GM21576 (cell line): ENCODE measurements at regions not wholly inside any gene's neighbourhood (a gene's known extent, or its start where the extent isn't known, plus 50 kb on each side); places are given as distances from the start of the nearest gene placed in this dataset.
A peak's percentile ranks its signal among the peaks of the same experiment; 100 is the strongest.
"Not testable (repeated sequence)": the region's sequence is repeated elsewhere in the genome, so short reads cannot be mapped to it uniquely, and the experiment has no call there.

Source experiments
- ATAC-seq: cut with Tn5 transposase; IDR thresholded peaks from one replicate; pipeline ENCODE4 v1.9.1; 2021; ENCODE audit warnings: mild to moderate bottlenecking, moderate library complexity; ENCODE audit not compliant: unreplicated experiment

- not testable (repeated sequence) for ATAC-seq
Observed at GRCh38 chr12:105682821-105683220, 352.3 kb downstream of the C12orf75 start.

- not testable (repeated sequence) for ATAC-seq
Observed at GRCh38 chr12:105683836-105684235, 353.3 kb downstream of the C12orf75 start.

DNA sequence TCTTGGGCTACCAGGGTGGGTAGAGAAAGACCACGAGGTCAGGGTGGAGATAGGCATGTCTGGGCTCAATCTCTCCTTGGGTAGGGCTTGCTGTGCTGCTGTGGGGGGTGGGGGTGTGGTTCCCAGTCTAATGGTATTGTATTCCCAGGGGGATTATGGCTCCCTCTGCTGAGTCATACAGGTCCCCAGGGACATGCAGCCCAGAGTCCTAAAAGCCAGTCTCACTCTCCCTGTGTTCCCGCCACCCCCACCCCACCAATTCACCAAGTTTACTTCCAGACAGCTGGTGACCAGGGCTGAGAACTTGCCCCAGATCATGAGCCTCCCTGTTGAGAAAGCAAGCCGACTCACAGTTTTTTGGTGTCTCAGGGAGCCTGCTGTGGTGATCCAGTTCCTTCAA, 367.6 kb downstream of the C12orf75 start:
- no peak for ATAC-seq

GRCh38 chr12:105699209-105699608, 368.7 kb downstream of the C12orf75 start:
- ATAC-seq: no peak

- ATAC-seq: no peak
Observed at GRCh38 chr12:105704787-105705186, 374.3 kb downstream of the C12orf75 start.

- no peak for ATAC-seq
Observed at GRCh38 chr12:105705235-105705634, 374.7 kb downstream of the C12orf75 start.

DNA sequence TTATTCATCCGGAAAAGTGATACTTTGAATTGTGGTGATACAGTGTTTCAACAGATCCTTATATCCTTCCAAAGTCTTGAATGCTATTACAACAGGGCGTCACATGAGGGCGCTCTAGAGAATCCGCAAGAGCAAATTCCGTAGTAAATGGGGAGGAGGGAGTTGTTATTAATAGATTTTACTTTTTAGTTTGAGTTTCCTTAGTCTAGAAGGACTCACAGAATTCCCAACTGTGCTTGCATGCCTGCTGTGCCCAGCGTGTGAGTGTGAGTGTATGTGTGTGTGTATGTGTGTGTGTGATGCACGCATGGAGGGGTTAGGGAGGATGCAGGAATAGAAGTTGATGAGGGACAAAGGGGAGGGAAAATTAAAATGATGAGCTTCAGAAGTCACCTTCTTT, 375.3 kb downstream of the C12orf75 start:
- ATAC-seq: no peak

DNA sequence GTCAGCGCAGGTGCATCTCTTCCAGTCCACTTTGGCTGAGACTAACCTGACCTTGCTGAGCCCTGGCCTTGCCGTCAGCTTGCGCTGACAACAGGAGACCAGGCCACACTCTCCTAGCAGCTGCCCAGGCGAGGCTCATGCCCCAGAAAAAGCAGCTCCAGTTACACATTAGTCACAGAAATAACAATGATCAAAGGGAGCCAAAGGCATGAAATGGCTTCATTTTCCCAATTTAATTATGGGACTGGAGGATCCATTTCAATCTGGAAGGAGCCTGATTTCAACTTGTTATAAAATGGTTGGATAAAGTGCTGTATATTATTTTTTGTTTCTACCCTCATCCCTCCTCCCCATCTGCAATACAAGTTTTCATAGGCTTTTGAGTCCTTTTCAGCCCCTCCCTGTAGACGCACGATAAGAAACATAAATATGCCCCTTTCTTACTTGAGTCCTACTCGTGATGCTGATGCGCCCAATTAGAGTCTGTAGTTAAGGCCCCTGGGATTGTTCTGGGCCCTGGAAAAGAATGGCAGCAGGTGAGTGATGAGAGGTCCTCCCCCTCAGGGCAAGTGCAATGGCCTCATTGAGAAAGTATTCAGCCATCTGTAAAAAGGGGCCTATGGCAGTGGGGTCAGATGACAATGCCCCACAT, 376.0 kb downstream of the C12orf75 start:
- no peak for ATAC-seq

GRCh38 chr12:105706973-105707334, 376.5 kb downstream of the C12orf75 start:
- no peak for ATAC-seq

- no peak for ATAC-seq
Observed at GRCh38 chr12:105713606-105714305, 383.3 kb downstream of the C12orf75 start.

- no peak for ATAC-seq
Observed at GRCh38 chr12:105716621-105717020, 386.1 kb downstream of the C12orf75 start.

- ATAC-seq: peak; percentile 62
Observed at GRCh38 chr12:105721051-105721825, 390.7 kb downstream of the C12orf75 start.

DNA sequence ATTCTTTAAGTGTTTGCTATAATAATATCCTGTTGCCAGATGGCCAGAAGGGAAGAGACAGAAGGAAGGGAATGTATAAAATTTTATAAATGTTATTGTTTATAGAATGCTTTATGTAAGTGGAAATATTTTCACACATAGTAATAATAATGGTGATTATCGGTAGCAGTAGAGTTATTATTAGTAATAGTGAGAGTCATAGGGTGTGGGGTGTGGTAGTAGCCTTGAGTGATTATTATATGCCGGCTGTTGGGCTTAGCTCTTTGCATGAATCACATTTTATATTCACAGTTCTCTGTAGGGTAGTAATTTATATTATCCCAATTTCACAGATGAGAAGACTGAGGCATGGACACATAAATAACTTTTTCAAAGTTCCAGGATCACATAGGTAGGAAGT, 391.4 kb downstream of the C12orf75 start:
- ATAC-seq: no peak

DNA sequence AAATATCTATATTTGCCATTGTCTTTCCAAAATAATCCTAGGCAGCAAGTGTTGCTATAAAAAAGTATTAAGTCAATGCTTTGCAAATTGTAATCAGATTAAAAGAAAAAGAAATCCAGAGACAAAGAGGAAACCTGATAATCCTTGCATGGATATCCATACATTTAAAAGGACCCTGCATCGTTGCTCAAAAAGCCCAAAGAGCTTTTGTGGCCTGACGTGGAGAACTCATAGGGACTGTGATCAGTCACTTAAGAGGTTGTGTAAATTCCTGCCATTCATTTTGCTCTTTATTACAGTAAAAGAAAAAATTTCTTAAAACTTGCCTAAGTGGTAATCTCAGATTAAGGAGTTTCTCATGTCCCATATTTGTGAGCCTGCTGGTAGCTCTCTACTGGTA, 392.6 kb downstream of the C12orf75 start:
- no peak for ATAC-seq

DNA sequence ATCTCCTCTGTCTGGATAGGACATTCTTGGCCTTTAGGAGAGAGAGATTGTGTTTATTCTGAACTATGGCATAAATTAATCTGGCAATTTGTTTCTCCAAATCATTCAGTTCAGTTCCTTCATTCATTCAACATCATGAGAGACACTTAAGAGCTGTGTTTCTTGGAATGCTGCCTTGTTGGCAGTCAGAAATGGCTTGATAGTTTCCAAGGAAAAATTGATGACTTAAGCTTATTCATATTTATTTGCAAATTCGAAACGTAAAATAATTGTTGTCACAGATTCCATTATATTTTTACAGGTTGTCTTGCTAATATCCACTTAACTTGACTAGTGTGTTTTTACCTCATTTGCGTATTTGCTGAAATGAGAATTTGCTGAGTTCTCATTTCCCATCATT, 393.0 kb downstream of the C12orf75 start:
- ATAC-seq: no peak

DNA sequence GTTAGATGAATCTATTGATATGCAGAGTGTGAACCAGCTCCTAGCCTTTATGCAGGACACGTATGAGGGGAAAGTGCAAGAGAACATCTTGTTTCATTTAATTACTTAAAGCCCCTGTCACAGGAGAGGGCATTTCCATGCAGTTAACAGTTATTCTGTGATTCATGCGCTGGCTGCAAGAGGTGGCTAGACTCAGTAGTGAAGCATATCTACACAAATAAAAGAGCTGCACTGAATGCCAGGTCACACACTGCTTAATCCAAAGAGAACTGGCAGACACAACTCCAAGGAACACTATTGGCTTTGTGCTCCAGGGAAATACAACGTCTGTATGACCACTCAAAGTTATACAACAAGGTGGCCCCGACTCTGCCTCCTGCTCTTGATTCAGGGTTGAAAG, 394.1 kb downstream of the C12orf75 start:
- ATAC-seq: no peak

DNA sequence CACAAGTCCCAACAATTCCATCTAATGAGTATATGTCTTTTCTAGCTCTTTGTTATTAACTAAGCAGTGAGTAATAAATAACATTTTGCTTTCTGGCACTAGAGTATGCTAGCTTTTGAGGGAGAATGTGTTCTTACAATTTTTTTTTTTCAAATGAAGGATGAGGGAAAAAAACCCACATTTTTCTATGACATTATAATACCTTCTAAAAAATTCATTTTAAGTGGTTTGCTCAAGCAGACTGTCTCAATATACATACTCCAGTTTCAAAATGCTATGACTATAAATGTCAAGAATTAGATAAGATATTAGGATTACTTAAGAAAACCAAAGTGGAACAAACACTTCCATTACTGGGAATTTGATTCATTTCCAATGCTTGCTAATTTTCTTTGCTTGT, 394.6 kb downstream of the C12orf75 start:
- ATAC-seq: no peak

DNA sequence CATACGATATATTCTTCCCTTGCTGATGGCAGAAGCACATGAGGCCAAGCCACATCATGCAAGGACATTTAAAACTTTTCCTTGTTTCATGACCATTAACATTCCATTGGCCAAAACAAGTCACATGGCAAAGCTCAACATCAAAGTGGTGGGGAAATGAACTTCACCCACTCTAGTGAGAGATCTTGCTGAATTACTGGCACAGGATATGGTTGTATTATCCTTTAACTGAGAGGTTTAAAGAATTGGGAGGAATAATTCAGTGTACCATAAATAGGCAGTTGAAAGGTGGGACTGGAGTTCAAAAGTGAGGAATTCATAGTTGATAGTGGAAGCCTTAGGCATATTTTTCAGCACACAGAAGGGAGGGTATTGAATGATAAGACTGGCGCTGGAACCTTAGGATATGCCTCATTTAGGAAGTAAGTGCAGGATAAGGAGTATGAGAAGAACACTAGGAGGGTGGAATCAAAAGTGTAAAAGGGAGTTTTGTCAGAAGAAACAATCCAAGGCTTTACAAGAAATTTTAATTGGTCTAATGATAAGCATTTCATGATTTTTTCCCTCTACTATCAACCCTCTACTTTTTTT, 398.8 kb downstream of the C12orf75 start:
- ATAC-seq: no peak

GRCh38 chr12:105729926-105730325, 399.4 kb downstream of the C12orf75 start:
- no peak for ATAC-seq

DNA sequence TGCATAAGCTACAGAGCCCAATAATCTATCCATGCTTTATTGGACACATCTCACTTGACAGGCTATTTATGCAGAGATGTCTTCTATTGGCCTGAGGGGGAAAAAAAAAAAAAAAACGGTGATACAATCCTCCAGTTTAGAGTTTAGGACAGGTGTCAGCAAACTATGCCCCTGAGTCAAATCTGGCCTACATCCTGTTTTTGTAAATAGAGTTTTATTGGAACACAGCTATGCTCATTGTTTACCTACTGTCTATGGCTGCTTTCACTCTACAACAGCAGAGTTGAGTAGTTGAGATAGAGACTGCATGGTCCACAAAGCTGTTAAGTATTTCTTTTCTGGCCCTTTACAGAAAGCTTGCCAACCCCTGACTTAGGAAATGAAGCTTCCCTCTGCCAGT, 403.1 kb downstream of the C12orf75 start:
- no peak for ATAC-seq

DNA sequence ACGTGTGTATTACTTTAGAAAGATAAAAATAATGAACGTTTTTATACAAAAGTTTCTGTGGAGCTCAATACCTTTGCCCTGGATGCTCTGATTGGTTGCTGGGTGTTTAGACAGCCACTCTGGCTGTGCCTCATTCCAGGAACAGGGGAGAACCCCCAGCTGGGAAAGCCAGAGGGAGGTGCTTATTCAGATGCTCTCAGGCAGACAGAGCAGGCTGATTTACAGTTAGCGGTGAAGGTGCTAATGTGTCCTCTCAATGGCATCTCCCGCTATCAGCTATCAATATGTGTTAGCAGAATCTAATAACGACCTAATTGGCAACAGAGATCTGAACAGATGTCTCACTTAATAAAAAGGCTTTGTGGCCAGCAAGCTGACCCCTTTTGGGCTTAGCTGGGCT, 402.3 kb downstream of the NUAK1 start:
- ATAC-seq: no peak

- ATAC-seq: no peak
Observed at GRCh38 chr12:105738051-105738450, 400.7 kb downstream of the NUAK1 start.
